ENCODE measurements at regions not wholly inside any gene's neighbourhood (a gene's known extent, or its start where the extent isn't known, plus 50 kb on each side); places are given as distances from the start of the nearest gene placed in this dataset.

DNA sequence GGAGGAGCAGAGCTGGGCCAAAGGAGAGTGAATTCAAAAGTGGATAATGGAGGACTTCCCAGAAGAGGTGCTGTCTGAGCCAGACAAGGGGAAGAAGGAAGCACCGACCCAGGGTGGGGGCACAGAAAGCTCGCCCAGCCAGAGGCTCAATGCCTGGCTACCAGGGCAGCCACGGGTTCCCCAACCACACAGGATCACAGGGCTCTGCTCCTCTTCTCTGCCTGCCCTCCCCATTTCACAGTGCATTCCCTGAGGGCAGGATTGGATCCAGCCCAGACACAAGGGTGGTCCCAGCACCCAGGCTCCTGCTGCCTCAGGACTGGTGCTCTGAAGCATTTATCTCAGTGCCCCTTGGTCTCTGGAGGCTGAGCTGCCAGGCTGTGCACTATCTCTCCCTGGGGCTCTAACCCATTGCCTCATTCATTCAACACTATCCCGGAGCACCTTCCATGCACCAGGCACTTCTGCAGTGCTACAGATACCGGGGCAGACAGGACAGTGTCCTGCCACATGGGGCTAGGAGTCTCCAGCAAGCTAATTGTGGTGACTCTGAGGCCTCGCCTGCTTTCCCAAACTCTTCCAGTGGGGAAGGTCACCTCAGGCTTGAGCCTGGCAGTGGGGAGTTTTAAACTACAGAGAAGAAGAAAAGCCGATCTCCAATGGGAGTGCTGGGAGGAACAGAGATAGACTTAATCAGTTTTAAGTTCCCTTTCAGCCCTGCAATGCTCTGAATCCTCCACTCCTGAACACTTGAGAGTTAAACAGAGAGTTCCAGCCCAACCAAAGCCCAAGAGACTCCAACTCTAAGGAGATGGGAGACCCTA is 201.8 kb upstream of the ZMIZ1 start:
- no peak overlapping the region for H3K9ac ChIP-seq (ENCODE audit: low read depth, low read length)
- no peaks in the 10 kb centered on the region for H3K4me1 ChIP-seq (ENCODE audit: insufficient read depth, low read length)
- H3K27me3 ChIP-seq (ENCODE audit: insufficient read depth, low read length) = peaks cover 16% of the 10 kb centered on the region
- H3K27ac ChIP-seq (ENCODE audit: low read length) = no peak overlapping the region
- no peak overlapping the region for H3K4me3 ChIP-seq (ENCODE audit: low read length)
- H3K9me3 ChIP-seq (ENCODE audit: insufficient read depth, low read depth, low read length) = no peaks in the 10 kb centered on the region
- no peaks in the 10 kb centered on the region for H3K36me3 ChIP-seq (ENCODE audit: insufficient read depth, low read depth, low read length)

GRCh38 chr10:78867555-78867939 is 201.2 kb upstream of the ZMIZ1 start:
- H3K4me3 ChIP-seq (ENCODE audit: low read length) = no peak overlapping the region
- no peaks in the 10 kb centered on the region for H3K4me1 ChIP-seq (ENCODE audit: insufficient read depth, low read length)
- no peak overlapping the region for H3K9ac ChIP-seq (ENCODE audit: low read depth, low read length)
- no peaks in the 10 kb centered on the region for H3K36me3 ChIP-seq (ENCODE audit: insufficient read depth, low read depth, low read length)
- H3K9me3 ChIP-seq (ENCODE audit: insufficient read depth, low read depth, low read length) = no peaks in the 10 kb centered on the region
- no peak overlapping the region for H3K27ac ChIP-seq (ENCODE audit: low read length)
- H3K27me3 ChIP-seq (ENCODE audit: insufficient read depth, low read length) = peaks cover 16% of the 10 kb centered on the region

GRCh38 chr10:78868048-78868447 is 200.7 kb upstream of the ZMIZ1 start:
- no peaks in the 10 kb centered on the region for H3K4me1 ChIP-seq (ENCODE audit: insufficient read depth, low read length)
- H3K9me3 ChIP-seq (ENCODE audit: insufficient read depth, low read depth, low read length) = no peaks in the 10 kb centered on the region
- H3K36me3 ChIP-seq (ENCODE audit: insufficient read depth, low read depth, low read length) = no peaks in the 10 kb centered on the region
- H3K4me3 ChIP-seq (ENCODE audit: low read length) = no peak overlapping the region
- H3K27me3 ChIP-seq (ENCODE audit: insufficient read depth, low read length) = peaks cover 16% of the 10 kb centered on the region
- H3K9ac ChIP-seq (ENCODE audit: low read depth, low read length) = no peak overlapping the region
- H3K27ac ChIP-seq (ENCODE audit: low read length) = no peak overlapping the region

GRCh38 chr10:78868456-78868855 is 200.3 kb upstream of the ZMIZ1 start:
- Histone ChIP-seq H3K4me3 (ENCODE audit: low read length) (no peak overlapping the region), H3K4me1 (ENCODE audit: insufficient read depth, low read length) (no peaks in the 10 kb centered on the region), H3K9ac (ENCODE audit: low read depth, low read length) (no peak overlapping the region), H3K27ac (ENCODE audit: low read length) (no peak overlapping the region), H3K36me3 (ENCODE audit: insufficient read depth, low read depth, low read length) (no peaks in the 10 kb centered on the region), H3K9me3 (ENCODE audit: insufficient read depth, low read depth, low read length) (no peaks in the 10 kb centered on the region), H3K27me3 (ENCODE audit: insufficient read depth, low read length) (peaks cover 18% of the 10 kb centered on the region)

- no peak overlapping the region for H3K27ac ChIP-seq (ENCODE audit: low read length)
- H3K9me3 ChIP-seq (ENCODE audit: insufficient read depth, low read depth, low read length) = no peaks in the 10 kb centered on the region
- H3K27me3 ChIP-seq (ENCODE audit: insufficient read depth, low read length) = peaks cover 22% of the 10 kb centered on the region
- no peak overlapping the region for H3K9ac ChIP-seq (ENCODE audit: low read depth, low read length)
- H3K4me1 ChIP-seq (ENCODE audit: insufficient read depth, low read length) = no peaks in the 10 kb centered on the region
- no peak overlapping the region for H3K4me3 ChIP-seq (ENCODE audit: low read length)
- no peaks in the 10 kb centered on the region for H3K36me3 ChIP-seq (ENCODE audit: insufficient read depth, low read depth, low read length)
These were observed 199.9 kb upstream of the ZMIZ1 start for GRCh38 chr10:78868861-78869260.

GRCh38 chr10:78869508-78870454 is 199.0 kb upstream of the ZMIZ1 start:
- Histone ChIP-seq H3K27ac (ENCODE audit: low read length) (no peak overlapping the region), H3K36me3 (ENCODE audit: insufficient read depth, low read depth, low read length) (no peaks in the 10 kb centered on the region)

GRCh38 chr10:78870458-78870857 is 198.3 kb upstream of the ZMIZ1 start:
- peaks cover 38% of the 10 kb centered on the region for H3K27me3 ChIP-seq (ENCODE audit: insufficient read depth, low read length)
- no peaks in the 10 kb centered on the region for H3K36me3 ChIP-seq (ENCODE audit: insufficient read depth, low read depth, low read length)
- H3K9me3 ChIP-seq (ENCODE audit: insufficient read depth, low read depth, low read length) = no peaks in the 10 kb centered on the region
- H3K9ac ChIP-seq (ENCODE audit: low read depth, low read length) = no peak overlapping the region
- peaks cover 9% of the 10 kb centered on the region; the same call in 1 of the 2 replicates for H3K4me1 ChIP-seq (ENCODE audit: insufficient read depth, low read length)
- H3K4me3 ChIP-seq (ENCODE audit: low read length) = no peak overlapping the region
- H3K27ac ChIP-seq (ENCODE audit: low read length) = no peak overlapping the region

More at GRCh38 chr10:78869508-78870454, 199.0 kb upstream of the ZMIZ1 start:
- H3K27me3 ChIP-seq (ENCODE audit: insufficient read depth, low read length) = peaks cover 31% of the 10 kb centered on the region
- no peak overlapping the region for H3K4me3 ChIP-seq (ENCODE audit: low read length)
- H3K4me1 ChIP-seq (ENCODE audit: insufficient read depth, low read length) = peaks cover 2% of the 10 kb centered on the region; the same call in 1 of the 2 replicates
- H3K9me3 ChIP-seq (ENCODE audit: insufficient read depth, low read depth, low read length) = no peaks in the 10 kb centered on the region
- H3K9ac ChIP-seq (ENCODE audit: low read depth, low read length) = no peak overlapping the region

DNA sequence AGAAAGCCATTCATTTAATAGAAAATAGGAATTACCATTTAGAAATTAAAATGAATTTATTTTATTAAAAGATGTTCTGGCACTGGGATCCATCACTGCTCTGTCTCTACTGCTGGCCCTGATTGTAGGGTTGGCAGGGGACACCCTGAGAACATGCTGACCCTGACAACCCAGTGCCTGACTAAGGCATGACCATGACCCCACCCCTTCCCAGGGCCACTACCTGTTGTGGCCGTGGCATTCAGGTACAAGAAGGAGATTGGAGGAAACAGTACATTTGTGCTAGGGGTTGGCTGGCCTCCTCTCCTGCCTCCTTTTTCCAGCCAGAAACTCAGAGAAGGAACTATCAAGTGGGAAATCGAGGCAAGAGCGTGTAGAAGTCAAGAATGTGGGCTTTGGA is 197.0 kb upstream of the ZMIZ1 start:
- H3K9me3 ChIP-seq (ENCODE audit: insufficient read depth, low read depth, low read length) = no peaks in the 10 kb centered on the region
- H3K36me3 ChIP-seq (ENCODE audit: insufficient read depth, low read depth, low read length) = no peaks in the 10 kb centered on the region
- H3K27ac ChIP-seq (ENCODE audit: low read length) = no peak overlapping the region
- no peak overlapping the region for H3K4me3 ChIP-seq (ENCODE audit: low read length)
- peaks cover 48% of the 10 kb centered on the region for H3K27me3 ChIP-seq (ENCODE audit: insufficient read depth, low read length)
- peaks cover 14% of the 10 kb centered on the region; the same call in 1 of the 2 replicates for H3K4me1 ChIP-seq (ENCODE audit: insufficient read depth, low read length)
- no peak overlapping the region for H3K9ac ChIP-seq (ENCODE audit: low read depth, low read length)

DNA sequence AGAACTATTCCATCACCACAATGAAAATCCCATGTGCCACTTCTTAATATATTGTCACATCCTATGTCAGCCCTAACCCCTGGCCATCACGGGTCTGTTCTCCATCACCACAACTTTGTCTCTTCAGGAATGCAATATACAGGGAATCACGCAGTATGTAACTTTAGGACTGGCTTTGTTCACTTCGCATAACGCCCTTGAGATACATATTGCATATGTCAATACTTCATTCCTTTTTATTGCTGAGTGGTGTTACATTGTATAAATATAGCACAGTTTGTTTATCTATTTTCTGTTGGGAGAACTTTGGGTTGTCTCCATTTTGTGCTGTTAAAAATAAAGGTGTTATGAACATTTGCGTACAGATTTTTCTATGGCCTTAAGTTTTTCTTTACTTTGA is 195.4 kb upstream of the ZMIZ1 start:
- Histone ChIP-seq H3K27me3 (ENCODE audit: insufficient read depth, low read length) (peaks cover 51% of the 10 kb centered on the region), H3K4me1 (ENCODE audit: insufficient read depth, low read length) (peaks cover 14% of the 10 kb centered on the region; the same call in 1 of the 2 replicates), H3K27ac (ENCODE audit: low read length) (no peak overlapping the region), H3K36me3 (ENCODE audit: insufficient read depth, low read depth, low read length) (no peaks in the 10 kb centered on the region), H3K9me3 (ENCODE audit: insufficient read depth, low read depth, low read length) (no peaks in the 10 kb centered on the region), H3K9ac (ENCODE audit: low read depth, low read length) (no peak overlapping the region), H3K4me3 (ENCODE audit: low read length) (no peak overlapping the region)

DNA sequence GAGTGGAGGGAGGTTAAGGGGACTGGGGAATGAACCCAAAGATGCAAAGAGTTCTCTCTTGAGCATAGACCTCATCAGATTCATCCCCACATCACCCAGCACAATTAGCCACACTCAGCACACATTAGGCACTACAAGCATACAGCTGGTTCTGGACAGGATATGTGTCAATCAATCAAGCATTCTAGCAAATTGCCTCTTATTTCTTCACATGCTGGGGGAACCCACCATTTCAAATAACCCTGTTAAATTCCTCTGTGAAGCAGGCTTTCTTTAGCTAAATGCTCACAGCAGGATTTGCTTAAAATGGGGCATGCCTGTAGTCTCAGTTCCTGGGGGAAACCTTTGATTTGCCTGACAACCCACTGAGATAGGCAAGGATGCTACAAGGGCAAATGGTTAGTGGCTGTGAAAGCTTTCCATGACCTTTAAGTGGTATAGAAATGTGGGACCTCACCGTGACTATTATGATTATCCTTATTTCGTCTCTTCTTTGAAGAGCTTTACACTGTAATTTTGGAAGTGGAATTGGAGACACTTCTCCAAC is 193.4 kb upstream of the ZMIZ1 start:
- peaks cover 14% of the 10 kb centered on the region; the same call in 1 of the 2 replicates for H3K4me1 ChIP-seq (ENCODE audit: insufficient read depth, low read length)
- H3K4me3 ChIP-seq (ENCODE audit: low read length) = no peak overlapping the region
- no peaks in the 10 kb centered on the region for H3K9me3 ChIP-seq (ENCODE audit: insufficient read depth, low read depth, low read length)
- H3K36me3 ChIP-seq (ENCODE audit: insufficient read depth, low read depth, low read length) = no peaks in the 10 kb centered on the region
- H3K27me3 ChIP-seq (ENCODE audit: insufficient read depth, low read length) = peaks cover 44% of the 10 kb centered on the region
- H3K9ac ChIP-seq (ENCODE audit: low read depth, low read length) = no peak overlapping the region
- H3K27ac ChIP-seq (ENCODE audit: low read length) = no peak overlapping the region

DNA sequence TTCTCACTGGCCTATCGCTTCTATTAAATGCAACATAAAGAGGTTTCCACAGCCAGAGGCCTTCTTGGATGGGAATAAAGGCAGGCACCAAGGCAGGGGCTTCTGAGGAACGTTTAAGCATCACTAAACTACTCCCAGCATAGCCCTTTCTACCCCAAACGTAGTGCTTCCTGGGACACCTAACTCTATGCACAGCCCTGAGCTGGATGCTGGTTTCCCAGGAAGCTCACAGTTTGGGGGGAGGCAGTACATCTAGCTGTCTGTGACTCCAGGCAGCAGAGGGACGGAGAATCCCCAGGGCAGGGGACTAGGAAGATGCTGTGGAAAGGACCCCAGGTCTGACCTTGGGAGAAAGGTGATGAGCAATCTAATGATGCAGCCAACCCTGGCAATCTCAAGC is 192.8 kb upstream of the ZMIZ1 start:
- no peak overlapping the region for H3K4me3 ChIP-seq (ENCODE audit: low read length)

More for the DNA sequence above, 192.8 kb upstream of the ZMIZ1 start:
- no peak overlapping the region for H3K9ac ChIP-seq (ENCODE audit: low read depth, low read length)
- peaks cover 44% of the 10 kb centered on the region for H3K27me3 ChIP-seq (ENCODE audit: insufficient read depth, low read length)
- H3K4me1 ChIP-seq (ENCODE audit: insufficient read depth, low read length) = peaks cover 14% of the 10 kb centered on the region; the same call in 1 of the 2 replicates
- no peaks in the 10 kb centered on the region for H3K36me3 ChIP-seq (ENCODE audit: insufficient read depth, low read depth, low read length)
- no peaks in the 10 kb centered on the region for H3K9me3 ChIP-seq (ENCODE audit: insufficient read depth, low read depth, low read length)
- no peak overlapping the region for H3K27ac ChIP-seq (ENCODE audit: low read length)

Measured in iPS-20b (cell line).